HG03571 (cell line): ENCODE measurements at regions not wholly inside any gene's neighbourhood (a gene's known extent, or its start where the extent isn't known, plus 50 kb on each side); places are given as distances from the start of the nearest gene placed in this dataset.

ENCODE experiments used
- ATAC-seq: cut with Tn5 transposase; IDR thresholded peaks from one replicate; pipeline ENCODE4 v1.9.1; 2021; ENCODE audit not compliant: unreplicated experiment

DNA sequence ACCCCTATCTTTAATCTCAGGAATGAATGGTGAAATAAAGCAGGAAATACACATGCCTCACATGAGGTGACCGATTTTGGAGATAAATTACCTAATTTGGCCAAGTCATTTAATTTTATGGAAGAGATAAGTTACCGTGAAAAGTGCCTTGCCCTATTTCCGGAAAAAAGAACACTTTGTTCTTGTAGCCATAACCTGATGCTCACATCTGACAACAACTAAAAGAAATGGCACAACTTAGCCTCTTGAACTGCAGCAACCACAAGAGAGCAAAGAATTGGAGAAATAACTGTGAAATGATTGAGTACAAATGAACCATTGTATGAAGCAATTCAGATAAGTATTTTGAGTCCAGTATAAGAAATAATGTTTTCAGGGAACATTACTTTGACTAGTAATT lies 628.1 kb upstream of the TYRP1 start:
- ATAC-seq = no peak

DNA sequence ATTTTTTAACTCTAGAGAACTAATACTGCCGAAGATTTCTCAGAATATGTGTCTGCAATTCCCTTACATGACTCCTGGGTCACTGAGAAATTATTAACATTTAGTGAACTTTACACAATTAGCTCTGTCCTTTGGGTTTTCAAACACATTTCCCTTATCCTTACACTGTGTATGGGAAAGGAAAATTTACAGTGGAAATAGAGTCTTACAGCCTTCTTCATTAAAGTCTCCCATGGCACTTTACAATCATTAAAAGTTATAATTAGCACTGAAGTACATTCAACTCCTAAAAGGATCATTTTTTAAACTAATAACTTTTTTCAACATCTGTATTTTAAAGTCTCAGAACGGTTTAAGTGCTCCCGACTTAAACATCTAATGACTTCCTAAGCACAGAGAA lies 627.5 kb upstream of the TYRP1 start:
- ATAC-seq = no peak

DNA sequence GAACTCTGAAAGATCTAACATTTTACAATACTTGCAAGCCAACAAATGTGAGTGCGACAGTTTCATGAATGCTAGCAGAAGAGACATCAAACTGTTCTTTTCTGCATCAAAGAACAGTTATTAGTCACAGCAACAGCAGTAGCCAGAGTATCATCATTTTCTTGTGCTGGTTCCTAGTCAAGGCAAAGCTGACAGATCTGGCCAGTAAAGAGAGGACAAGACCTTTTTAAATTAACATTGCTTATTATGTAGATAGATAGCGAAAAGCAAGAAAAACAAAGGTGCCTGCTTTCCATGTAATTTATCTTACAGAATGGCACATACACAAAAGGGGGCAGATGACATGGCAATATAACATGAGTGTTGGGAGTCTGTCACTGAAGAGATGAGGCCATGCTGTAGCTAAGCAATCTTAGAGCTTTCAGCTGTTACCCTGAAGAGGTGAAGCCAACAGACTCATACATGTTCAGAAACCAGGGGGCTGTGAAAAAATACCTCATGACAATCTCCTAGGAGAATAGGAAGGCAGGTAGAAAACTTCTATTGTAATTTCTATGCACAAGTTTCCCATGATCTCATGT lies 626.6 kb upstream of the TYRP1 start:
- no peak for ATAC-seq

DNA sequence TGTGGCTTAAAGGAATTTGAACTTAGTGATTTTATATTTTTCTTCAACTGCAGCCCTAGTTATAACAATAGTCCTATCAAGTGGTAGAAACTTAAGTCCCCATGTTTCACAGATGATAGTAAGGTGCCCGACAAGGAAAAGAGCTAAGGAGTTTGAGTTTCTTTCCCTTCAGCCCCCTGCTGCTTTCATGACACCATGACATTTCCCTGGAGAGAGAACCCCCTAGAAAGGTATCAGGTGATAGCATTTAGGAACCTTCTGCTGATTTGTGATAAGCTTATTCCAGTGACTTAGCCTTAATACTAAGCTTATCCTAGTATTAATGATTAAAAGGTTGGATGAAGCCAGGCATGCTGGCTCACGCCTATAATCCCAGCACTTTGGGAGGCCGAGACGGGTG lies 623.8 kb upstream of the TYRP1 start:
- ATAC-seq = no peak

DNA sequence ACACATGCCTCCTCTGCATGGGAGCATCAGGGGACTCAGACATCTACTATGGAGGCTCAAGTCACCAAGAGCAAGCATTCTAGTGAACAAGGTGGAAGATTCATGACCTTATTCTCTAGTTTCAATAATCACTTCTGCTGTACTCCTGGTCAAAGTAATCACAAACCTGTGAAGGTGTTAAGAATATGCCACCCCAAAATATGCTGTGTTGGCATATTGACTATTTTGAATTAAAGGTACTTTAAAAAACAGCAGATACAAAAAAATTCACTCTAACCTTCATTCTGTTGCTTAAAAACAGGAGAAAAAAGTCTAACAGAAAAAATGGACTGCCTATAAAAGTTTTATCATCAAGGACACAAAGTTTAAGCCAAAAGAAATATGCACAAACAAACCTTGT lies 607.8 kb upstream of the TYRP1 start:
- no peak for ATAC-seq

DNA sequence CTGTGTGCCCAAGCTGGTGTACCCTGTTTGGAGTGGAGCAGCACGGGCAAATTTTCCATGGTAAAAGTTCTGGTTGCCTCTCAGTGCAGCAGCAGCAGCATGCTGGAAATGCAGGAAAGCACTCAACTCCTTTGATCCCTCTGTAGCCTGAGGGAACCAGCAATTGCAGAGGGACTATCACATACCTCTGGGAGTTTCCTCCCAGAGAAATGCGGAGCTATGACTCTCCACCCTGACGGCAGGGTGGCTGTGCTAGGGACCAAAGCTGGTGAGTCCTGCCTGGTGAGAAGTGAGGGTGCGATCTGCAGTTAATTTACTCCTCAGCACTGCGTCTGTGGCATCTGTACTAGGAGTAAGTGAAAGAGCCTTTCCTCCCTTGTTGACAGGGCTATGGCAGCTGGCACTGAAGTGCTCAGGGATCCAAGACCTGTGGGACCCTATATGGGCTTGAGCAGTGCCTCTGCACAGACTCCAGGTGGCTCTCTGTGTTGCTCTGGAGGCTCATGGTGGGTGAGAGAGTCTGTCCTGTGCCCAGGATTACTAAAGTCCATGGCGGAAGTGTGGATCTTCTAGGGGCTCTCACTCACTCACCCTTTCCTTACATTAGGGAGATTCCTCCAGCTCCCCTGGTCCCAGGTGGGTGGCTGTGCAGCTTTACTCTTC lies 601.2 kb upstream of the TYRP1 start:
- ATAC-seq = no peak

DNA sequence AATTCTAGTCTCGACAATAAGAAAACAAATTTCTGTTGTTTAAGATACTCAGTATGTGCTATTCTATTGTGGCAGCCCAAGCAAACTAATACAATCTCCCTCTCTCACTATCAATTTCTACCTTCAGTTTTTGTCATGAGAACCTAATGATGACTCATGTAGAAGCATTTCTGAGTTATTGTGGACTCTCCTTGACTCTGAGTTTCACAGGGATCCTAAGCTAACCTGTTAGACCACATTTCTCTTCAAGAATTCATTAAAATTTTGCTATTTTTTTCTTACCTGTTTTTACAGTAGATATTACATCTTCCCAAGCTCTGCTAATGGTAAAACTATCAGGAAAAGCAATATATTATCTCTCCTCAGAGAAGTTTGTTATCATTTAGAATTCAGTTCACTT lies 599.1 kb upstream of the TYRP1 start:
- no peak for ATAC-seq

DNA sequence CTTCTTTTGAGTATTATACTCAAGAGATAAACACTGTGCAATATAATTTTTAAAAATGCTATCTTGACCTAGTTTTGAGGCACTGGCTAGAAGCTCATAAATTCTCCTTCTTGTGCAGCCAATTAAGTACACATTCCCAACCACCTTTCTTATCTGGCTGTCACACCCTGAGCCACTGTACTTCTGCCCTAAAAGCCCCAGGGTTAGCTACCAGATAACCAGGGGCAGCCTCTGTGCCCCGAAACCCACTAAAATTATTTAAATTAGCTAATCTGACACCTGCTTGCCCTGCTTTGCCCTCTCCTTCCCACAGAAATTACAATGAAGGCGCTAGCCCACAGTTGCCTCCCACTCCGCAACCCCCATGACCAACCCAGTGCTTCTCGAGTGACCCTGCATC lies 597.3 kb upstream of the TYRP1 start:
- no peak for ATAC-seq

DNA sequence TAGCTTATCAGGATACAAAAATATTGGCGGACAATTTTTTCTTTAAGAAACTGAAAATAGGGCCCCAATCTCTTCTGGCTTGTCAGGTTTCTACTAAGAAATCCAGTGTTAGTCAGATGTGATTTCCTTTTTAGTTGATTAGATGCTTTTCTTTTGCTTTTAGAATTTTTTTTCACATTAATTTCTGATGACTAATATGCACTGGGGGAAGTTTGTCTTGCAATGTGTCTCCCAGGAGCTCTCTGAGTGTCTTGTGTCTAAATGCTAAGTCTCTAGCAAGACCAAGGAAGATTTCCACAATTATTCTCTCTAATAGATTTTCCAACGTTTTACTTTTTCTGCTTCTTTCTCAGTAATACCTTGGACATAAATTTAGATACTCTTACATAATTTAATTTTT lies 559.8 kb upstream of the TYRP1 start:
- no peak for ATAC-seq

DNA sequence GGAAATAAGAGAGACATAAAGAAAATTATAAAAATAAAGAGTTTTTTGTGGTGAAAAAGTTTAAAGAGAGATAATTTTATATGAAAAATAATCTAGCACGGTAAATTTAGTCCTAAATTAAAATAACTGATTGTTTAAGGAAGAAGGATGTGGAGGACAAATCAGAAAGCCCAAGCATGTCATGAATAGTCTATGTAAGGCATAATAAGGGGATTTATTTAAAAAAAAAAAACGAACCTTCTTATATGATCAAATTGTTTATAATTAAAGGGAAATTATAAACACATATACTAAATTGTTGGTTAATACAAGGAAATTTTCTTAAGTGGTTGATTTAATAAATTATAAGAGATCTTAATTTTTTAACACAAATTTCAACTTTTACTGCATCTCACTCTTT lies 551.8 kb upstream of the TYRP1 start:
- no peak for ATAC-seq

DNA sequence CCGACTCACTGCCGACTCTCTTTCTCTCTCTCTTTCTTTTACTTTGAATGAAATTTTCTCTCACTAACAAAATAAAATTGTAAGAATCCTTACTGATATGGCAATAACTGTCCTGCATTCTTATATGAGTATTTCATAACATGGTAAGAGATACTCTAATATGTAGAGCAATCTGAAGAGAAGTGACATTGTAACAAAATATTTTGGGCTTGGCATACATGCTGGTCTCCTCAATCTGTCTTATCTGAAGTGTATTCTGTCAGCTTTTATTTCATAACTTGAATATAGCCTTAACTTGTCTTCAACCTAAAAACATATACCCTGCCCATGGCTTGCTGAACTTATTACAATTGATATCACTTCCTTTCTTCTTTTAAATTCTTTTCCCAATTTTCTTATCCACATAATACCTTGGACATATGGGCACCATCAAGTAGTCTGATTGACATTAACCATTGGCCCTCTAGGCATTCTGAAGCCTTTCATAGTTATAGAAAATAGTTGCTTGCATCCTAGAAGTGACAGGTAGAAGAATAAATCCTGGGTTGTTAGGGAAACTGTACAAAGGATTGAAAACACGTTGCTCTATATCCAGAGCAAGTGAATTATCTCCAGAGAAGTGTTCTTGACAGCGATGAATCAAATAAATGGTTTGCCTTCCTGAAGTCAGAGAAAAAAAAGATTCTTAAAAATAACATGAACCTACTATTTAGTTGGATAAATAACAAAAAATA lies 537.6 kb upstream of the TYRP1 start:
- ATAC-seq = no peak

DNA sequence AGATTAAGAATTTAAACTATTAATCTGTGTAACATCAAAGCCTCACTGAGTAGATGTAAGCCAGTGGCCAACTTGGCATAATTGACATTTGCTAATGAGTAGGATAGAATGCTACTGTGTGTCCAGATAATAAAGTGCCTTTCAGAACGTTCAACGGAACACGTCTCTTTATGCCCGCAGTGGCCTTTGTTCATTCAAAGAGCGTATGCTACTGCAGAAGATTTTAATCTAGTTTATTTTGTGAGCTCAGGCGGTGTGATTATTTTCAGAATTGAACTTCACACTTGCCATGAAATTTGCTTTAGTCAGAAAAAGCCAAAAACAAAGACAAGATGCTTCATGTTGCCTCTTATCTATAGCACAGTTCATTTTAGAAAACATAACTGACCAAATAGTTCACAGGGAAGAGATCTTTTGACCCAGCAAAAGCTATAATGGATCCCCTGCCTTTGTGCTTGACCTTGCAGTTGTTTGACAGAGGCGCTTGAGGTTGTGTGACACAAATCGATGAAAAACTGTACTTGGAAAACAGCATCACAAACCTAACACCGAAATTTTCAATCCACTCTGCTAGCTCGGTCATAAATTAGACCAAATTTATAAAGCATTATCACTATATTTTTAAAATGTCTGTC lies 530.9 kb upstream of the TYRP1 start:
- ATAC-seq = no peak

DNA sequence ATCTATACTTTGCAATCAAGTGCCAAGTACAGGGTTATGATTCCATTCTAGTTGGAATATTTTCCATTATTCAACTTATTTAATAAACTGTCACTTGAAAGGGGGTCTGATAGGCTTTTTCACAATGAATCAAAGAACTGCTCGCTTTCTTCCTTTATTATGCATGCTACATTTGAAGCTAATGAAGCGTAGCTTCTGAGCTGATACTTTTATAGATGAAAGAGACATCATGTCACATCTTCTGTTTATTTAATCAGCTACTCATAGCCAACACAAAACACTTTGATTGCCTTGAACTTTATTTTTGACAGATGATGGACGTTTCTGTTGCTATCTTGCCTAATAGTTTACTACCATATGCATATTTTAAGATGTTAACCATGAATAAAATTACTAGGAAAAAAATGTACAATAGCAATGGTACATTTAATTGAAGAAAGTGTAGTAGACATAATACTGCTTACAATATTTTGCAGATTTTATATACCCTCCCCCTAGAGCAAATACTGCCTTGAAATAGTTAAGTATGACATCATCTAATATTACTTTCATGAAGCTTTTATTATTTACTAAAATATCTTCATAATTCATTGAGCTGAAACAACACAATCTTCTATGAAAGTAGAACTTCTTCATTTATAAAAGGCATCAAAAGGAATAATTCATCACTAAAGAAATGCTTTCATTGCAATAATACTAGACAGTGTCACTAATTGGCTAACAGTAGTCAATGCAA lies 529.3 kb upstream of the TYRP1 start:
- no peak for ATAC-seq

DNA sequence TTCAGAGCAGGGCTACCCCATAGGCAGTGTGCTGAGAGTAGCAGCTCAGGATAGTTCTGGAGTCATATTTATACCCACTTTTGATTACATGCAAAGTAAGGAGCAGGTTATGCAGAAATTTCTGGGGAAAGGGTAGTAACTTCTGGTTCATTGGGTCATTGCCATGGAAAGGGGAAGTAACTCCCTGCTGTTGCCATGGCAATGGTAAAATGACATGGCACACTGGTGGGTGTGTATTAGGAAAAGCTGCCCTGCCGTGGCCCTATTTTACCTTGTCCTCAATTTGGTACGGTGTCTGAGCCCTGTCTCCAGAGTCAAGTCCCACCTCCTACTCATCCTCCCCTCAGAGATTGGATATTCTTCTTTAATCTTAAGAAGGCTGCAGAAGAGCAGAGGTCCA lies 526.7 kb upstream of the TYRP1 start:
- ATAC-seq = no peak

DNA sequence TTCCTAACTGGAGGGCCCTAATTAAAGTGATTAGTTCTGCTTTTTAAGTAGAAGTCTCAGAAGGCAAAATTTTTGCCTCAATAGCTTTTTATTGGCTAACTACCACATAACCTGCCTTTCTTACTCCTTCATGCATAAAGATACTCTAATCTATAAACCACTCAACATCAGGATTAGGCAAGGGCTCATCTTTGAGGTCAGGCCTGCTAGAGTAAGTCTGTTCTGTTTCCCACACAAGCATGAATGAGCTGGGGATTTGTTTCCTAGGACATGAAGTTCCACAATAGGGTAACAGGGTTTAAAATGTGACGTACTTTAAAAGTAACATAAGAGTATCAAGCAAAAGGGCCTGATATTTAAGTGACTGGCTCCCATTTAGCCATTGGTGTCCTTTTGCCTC lies 522.7 kb upstream of the TYRP1 start:
- ATAC-seq = no peak

DNA sequence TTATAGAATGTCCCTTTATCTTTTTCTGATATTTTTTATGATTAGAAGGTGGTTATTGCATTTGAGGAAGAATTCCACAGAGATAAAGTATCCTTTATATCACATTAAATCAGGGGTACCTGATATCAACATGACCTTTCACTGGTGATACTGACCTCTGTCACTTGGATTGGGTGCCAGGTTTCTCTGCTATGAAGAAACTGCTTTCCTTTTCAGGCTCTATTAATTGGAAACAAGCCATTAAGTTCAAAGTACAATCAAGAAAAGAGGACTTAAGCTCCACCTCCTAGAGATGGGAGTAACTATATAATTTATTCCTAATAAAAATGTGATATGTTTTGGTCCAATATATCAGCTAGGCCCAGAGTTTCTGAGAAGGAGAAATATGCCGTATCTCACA lies 514.6 kb upstream of the TYRP1 start:
- no peak for ATAC-seq

DNA sequence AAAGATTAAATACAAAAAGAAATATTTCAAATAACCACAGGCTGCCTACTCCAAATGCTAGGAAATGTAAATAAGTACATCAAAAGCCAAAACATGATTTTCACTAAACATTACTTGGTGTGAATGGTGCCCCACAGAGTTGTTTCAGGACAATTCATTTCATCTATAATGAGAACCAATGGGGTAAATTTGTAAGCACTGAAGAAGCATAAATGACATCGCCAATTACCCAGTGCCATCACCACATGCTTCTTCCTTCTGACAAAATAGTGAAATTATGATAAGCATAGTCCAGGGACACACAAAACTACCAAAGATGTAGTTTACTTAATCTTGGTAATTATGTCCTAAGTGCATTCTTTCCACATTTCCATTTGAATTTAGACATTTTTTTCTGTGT lies 510.4 kb upstream of the TYRP1 start:
- no peak for ATAC-seq

DNA sequence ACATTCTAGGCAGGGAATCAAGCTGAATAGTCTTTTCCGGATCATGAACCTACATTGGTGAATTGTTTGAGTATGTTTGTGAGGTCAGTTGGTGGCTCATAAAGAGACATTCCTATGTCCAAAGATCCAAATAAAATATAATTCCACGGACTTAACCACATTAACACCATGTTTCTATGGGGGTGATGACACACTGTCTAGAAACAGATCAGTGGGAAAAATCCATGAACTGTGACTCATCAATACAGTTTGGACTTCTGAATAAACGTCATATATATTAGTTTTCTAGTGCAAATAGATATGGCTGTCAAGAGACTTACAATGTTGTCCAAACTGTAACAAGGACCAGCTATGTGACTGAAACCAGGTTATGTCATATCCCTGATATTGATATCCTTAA lies 509.9 kb upstream of the TYRP1 start:
- no peak for ATAC-seq

DNA sequence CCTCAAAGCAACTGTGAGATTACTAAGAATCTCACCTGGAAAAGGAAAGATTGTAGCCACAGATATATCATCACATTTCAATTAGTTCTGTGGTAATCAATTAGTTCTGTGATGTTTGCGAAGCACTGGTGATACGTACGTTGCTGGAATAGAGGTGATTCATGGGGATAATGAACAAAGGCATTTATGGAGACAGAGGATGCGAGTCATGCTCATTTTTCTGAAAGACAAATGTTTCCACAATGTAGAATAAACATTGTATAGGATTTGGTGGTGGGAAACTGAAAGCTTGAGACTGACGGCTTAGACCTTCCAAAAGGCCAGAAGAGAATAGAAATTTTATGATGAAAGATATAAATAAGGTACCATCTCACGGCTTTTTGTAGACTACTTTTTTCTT lies 507.3 kb upstream of the TYRP1 start:
- ATAC-seq = no peak

DNA sequence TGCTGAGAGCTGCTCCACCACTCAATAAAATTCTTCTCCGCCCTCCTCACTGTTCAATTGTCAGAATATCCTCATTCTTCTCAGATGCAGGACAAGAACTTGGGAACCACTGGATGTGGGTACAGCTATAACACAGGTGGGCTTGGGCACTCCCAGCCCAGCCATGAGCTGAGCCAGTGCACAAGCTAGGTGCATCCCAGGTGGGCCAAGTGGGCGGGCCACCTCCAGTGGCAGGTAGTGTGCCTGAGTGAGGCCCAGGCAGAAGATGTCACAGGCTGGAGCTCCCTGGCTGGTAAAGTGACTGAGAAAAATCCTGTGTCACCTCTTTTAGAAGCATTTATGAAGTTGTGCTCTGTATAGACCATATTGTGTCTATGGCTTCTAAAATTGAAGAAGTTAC lies 501.6 kb upstream of the TYRP1 start:
- ATAC-seq = no peak

DNA sequence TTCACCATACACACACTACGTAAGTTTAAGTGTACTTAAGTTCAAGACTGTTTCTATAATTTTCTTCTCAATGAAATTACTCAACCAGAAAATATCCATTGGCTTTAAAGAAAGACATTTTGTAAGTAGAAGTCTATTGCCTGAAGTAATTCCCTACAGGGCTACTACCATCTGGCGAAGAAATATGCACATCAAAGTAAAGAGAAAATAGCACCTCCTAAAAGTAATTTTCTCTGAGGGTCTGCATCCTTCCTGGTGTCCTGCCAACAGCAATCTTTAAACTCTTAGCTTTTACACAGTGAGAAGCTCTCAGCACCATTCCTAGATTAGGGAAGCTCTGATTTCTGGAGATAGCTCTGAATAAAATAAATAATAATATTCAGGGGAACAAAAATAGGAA lies 498.5 kb upstream of the TYRP1 start:
- ATAC-seq = no peak

DNA sequence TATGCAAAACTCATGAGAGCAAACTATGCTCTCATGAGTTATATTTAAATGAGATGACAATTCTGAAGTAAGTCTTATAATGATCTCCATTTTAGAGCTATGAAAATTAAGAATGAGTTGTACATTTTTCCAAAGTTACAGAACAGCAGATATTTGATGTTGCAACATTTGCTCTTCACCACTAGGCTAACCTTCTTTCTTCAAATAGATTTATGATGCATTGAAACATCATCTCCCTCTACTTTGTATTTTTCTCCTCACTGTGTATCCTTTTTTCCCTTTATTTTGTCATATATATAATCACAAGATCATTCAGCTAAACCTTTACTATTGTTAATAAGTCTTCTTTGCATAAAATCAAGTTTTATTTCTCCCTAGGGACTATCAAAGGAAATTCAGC lies 497.7 kb upstream of the TYRP1 start:
- ATAC-seq = no peak
